Parathyroid adenoma (tissue), 2 donors: ENCODE measurements at regions not wholly inside any gene's neighbourhood (a gene's known extent, or its start where the extent isn't known, plus 50 kb on each side); places are given as distances from the start of the nearest gene placed in this dataset.

Experiments used
- H2AFZ ChIP-seq: fragments of 300-600 bp; sonication (generic); one replicate; pipeline ENCODE4 v1.7.0; 2017; ENCODE audit warnings: antibody characterized with exemption, mild to moderate bottlenecking
- H3K27ac ChIP-seq: fragments of 300-600 bp; sonication (generic); one replicate; pipeline ENCODE4 v1.7.0; 2017
- H3K27me3 ChIP-seq: fragments of 300-600 bp; sonication (generic); one replicate; pipeline ENCODE4 v1.7.0; 2017; ENCODE audit warnings: low read length; ENCODE audit not compliant: control insufficient read depth, insufficient read depth
- H3K36me3 ChIP-seq: fragments of 300-600 bp; sonication (generic); one replicate; pipeline ENCODE4 v1.7.0; 2017; ENCODE audit warnings: low read length; ENCODE audit not compliant: control insufficient read depth, insufficient read depth
- H3K4me1 ChIP-seq: fragments of 300-600 bp; sonication (generic); one replicate; pipeline ENCODE4 v1.7.0; 2017; ENCODE audit warnings: control low read depth
- H3K4me2 ChIP-seq: fragments of 300-600 bp; sonication (generic); one replicate; pipeline ENCODE4 v1.7.0; 2017; ENCODE audit warnings: low read length
- H3K4me3 ChIP-seq: fragments of 300-600 bp; sonication (generic); one replicate; pipeline ENCODE4 v1.7.0; 2017; ENCODE audit warnings: low read depth, low read length
- H3K79me2 ChIP-seq: fragments of 300-600 bp; sonication (generic); one replicate; pipeline ENCODE4 v1.7.0; 2017; ENCODE audit warnings: control low read depth
- H3K9ac ChIP-seq: fragments of 300-600 bp; sonication (generic); one replicate; pipeline ENCODE4 v1.7.0; 2017; ENCODE audit warnings: mild to moderate bottlenecking
- H3K9me3 ChIP-seq: fragments of 300-600 bp; sonication (generic); one replicate; pipeline ENCODE4 v1.7.0; 2017; ENCODE audit warnings: low read length; ENCODE audit not compliant: control insufficient read depth
- TF ChIP-seq, protein P1 (sequence below): fragments of 300-600 bp; sonication (generic); IDR thresholded peaks from one replicate; pipeline ENCODE4 v1.7.0; 2017; ENCODE audit warnings: antibody characterized with exemption, mild to moderate bottlenecking
- donor health status: primary hyperparathyroidism.

GRCh38 chr11:103594283-103594682 is 442.2 kb upstream of the DDI1 start:
- Histone ChIP-seq H3K9ac (no peak overlapping the region), H3K4me1 (no peaks in the 10 kb centered on the region), H3K79me2 (no peaks in the 10 kb centered on the region), H3K36me3 (no peaks in the 10 kb centered on the region), H3K4me2 (no peak overlapping the region), H3K4me3 (no peak overlapping the region), H2AFZ (no peak overlapping the region), H3K27me3 (no peaks in the 10 kb centered on the region), H3K9me3 (no peaks in the 10 kb centered on the region), H3K27ac (no peak overlapping the region)
- TF ChIP-seq, protein P1, sequence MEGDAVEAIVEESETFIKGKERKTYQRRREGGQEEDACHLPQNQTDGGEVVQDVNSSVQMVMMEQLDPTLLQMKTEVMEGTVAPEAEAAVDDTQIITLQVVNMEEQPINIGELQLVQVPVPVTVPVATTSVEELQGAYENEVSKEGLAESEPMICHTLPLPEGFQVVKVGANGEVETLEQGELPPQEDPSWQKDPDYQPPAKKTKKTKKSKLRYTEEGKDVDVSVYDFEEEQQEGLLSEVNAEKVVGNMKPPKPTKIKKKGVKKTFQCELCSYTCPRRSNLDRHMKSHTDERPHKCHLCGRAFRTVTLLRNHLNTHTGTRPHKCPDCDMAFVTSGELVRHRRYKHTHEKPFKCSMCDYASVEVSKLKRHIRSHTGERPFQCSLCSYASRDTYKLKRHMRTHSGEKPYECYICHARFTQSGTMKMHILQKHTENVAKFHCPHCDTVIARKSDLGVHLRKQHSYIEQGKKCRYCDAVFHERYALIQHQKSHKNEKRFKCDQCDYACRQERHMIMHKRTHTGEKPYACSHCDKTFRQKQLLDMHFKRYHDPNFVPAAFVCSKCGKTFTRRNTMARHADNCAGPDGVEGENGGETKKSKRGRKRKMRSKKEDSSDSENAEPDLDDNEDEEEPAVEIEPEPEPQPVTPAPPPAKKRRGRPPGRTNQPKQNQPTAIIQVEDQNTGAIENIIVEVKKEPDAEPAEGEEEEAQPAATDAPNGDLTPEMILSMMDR: no peak

GRCh38 chr11:103596315-103596714 is 440.1 kb upstream of the DDI1 start:
- TF ChIP-seq, protein P1: no peak
- H3K9me3 ChIP-seq: no peaks in the 10 kb centered on the region
- no peak overlapping the region for H3K9ac ChIP-seq
- no peaks in the 10 kb centered on the region for H3K4me1 ChIP-seq
- no peak overlapping the region for H3K4me2 ChIP-seq
- no peaks in the 10 kb centered on the region for H3K79me2 ChIP-seq
- H3K27me3 ChIP-seq: no peaks in the 10 kb centered on the region
- H3K27ac ChIP-seq: no peak overlapping the region
- no peak overlapping the region for H3K4me3 ChIP-seq
- no peak overlapping the region for H2AFZ ChIP-seq
- no peaks in the 10 kb centered on the region for H3K36me3 ChIP-seq

DNA sequence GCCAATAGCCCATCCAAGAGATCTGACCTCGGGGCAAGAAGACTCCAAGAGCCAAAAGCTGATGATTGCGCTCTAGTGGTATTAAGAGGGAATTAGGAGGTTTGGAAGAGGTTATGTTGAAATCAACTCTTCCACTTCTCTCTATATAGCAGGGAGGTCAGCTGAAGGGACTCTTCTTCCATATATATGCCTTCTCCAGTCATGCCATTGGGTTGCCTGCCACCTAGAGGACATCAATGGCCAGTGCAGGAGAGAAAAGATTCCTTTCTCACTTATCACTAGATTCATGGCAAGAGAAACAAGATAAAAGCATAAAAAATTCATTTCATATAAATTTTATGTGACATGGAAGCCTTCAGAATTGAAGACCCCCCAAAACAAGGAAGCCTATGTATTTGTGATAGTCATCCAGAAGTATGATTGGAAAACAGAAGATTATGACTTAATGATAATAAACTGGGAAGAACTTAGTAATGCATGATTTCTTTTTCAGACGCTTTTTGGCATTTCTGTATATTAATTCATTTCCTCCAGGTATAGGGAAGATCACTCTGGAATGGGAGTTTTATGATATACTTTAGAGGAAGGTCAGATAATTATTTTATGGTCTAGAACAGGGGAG is 435.1 kb upstream of the DDI1 start:
- Histone ChIP-seq H3K27ac (no peak overlapping the region), H3K4me3 (no peak overlapping the region), H3K79me2 (no peaks in the 10 kb centered on the region), H3K9ac (no peak overlapping the region), H3K27me3 (no peaks in the 10 kb centered on the region), H3K4me2 (no peak overlapping the region), H3K36me3 (no peaks in the 10 kb centered on the region), H3K4me1 (no peaks in the 10 kb centered on the region), H2AFZ (no peak overlapping the region), H3K9me3 (no peaks in the 10 kb centered on the region)
- TF ChIP-seq, protein P1: peak; percentile 57

GRCh38 chr11:103602840-103603239 is 433.6 kb upstream of the DDI1 start:
- TF ChIP-seq, protein P1: no peak
- Histone ChIP-seq H3K4me2 (no peak overlapping the region), H3K9me3 (no peaks in the 10 kb centered on the region)

GRCh38 chr11:103604310-103604709 is 432.1 kb upstream of the DDI1 start:
- TF ChIP-seq, protein P1: no peak
- Histone ChIP-seq H3K27me3 (no peaks in the 10 kb centered on the region), H3K27ac (no peak overlapping the region), H3K36me3 (no peaks in the 10 kb centered on the region), H3K79me2 (no peaks in the 10 kb centered on the region), H3K4me1 (no peaks in the 10 kb centered on the region), H3K9me3 (no peaks in the 10 kb centered on the region), H3K4me3 (no peak overlapping the region), H2AFZ (no peak overlapping the region), H3K9ac (no peak overlapping the region), H3K4me2 (no peak overlapping the region)

More at GRCh38 chr11:103602840-103603239, 433.6 kb upstream of the DDI1 start:
- Histone ChIP-seq H3K27ac (no peak overlapping the region), H3K4me1 (no peaks in the 10 kb centered on the region), H3K36me3 (no peaks in the 10 kb centered on the region), H2AFZ (no peak overlapping the region), H3K27me3 (no peaks in the 10 kb centered on the region), H3K9ac (no peak overlapping the region), H3K79me2 (no peaks in the 10 kb centered on the region), H3K4me3 (no peak overlapping the region)
